ENCODE measurements at regions not wholly inside any gene's neighbourhood (a gene's known extent, or its start where the extent isn't known, plus 50 kb on each side); places are given as distances from the start of the nearest gene placed in this dataset.
"Not testable (repeated sequence)": the region's sequence is repeated elsewhere in the genome, so short reads cannot be mapped to it uniquely, and the experiment has no call there.

GRCh38 chr5:89307972-89308371 lies 425.0 kb upstream of the MEF2C start:
- BruUV-seq (replicated peaks), result no TSS peak
- no peak overlapping the region for H3K27ac ChIP-seq (ENCODE audit: insufficient read depth, low read depth, low read length)
- no peak overlapping the region for H2AFZ ChIP-seq (ENCODE audit: low read depth, low read length)
- TF ChIP-seq MYC (IDR thresholded peaks at IDR 0.05; ENCODE audit: low read depth, low read length), result no peak
- no peak for TF ChIP-seq FOS (IDR thresholded peaks at IDR 0.05; ENCODE audit: borderline replicate concordance, insufficient read depth, low read length)
- no peak for TF ChIP-seq POLR2A (IDR thresholded peaks at IDR 0.05; ENCODE audit: low read depth, low read length)
- no peak for TF ChIP-seq GATA2 (IDR thresholded peaks at IDR 0.05; ENCODE audit: insufficient read depth, insufficient read length, low read depth, low read length)
- no peak for TF ChIP-seq MAX (IDR thresholded peaks at IDR 0.05; ENCODE audit: insufficient read depth, insufficient read length)
- no peak for TF ChIP-seq EZH2 (IDR thresholded peaks at IDR 0.05; ENCODE audit: borderline replicate concordance, low read depth, low read length, severe bottlenecking)
- TF ChIP-seq JUN (IDR thresholded peaks at IDR 0.05; ENCODE audit: borderline replicate concordance, insufficient read depth, insufficient read length, low read depth), result no peak
- TF ChIP-seq POLR2AphosphoS5 (IDR thresholded peaks at IDR 0.05; ENCODE audit: insufficient read depth, low read depth, low read length), result no peak
- no peak for TF ChIP-seq CTCF (IDR thresholded peaks at IDR 0.05; ENCODE audit: extremely low read depth in 1 of 2, insufficient read depth in 1 of 2, low read depth in 1 of 2, low read length in 2 of 2)
- H3K36me3 ChIP-seq (ENCODE audit: control insufficient read depth in 2 of 2, extremely low read depth in 1 of 2, insufficient read depth in 2 of 2, low read length in 2 of 2), result no peaks in the 10 kb centered on the region
- no peaks in the 10 kb centered on the region for H3K9me3 ChIP-seq (replicated peaks; ENCODE audit: control insufficient read depth, insufficient read depth, low read length)
- FAIRE-seq, result no peak
- ChIA-PET CTCF (no interaction called here), POLR2A (no interaction called here)
- intact Hi-C loops (cut with micrococcal nuclease), result no loop called here
- no peaks in the 10 kb centered on the region for H3K9me1 ChIP-seq (replicated peaks; ENCODE audit: control insufficient read depth, extremely low read depth, insufficient read depth, low read length)
- H3K4me2 ChIP-seq (ENCODE audit: insufficient read depth, low read length), result no peak overlapping the region
- no peak for DNase-seq (ENCODE audit: low read depth, low spot score)
- H3K27me3 ChIP-seq (ENCODE audit: control insufficient read depth in 2 of 2, insufficient read depth in 2 of 2, low read length in 2 of 2), result no peaks in the 10 kb centered on the region
- no peak overlapping the region for H3K4me3 ChIP-seq (replicated peaks in 1 of 3; ENCODE audit: insufficient read depth in 1 of 3, low read depth in 1 of 3, low read length in 3 of 3)
- H3K4me1 ChIP-seq (ENCODE audit: control insufficient read depth, extremely low read depth, insufficient read depth, low read length), result no peaks in the 10 kb centered on the region
- no peaks in the 10 kb centered on the region for H4K20me1 ChIP-seq (replicated peaks; ENCODE audit: control insufficient read depth, extremely low read depth, insufficient read depth, low read length)
- H3K9ac ChIP-seq (replicated peaks; ENCODE audit: extremely low read depth, insufficient read depth, low read length), result no peak overlapping the region
- dilution Hi-C loops (cut with MboI; ENCODE audit: extremely low pct_ligation_motif_present, low sequenced_read_pairs), result no loop called here
- H3K79me2 ChIP-seq (ENCODE audit: control insufficient read depth, insufficient read depth, low read length), result no peaks in the 10 kb centered on the region

GRCh38 chr5:89307141-89307540 lies 424.2 kb upstream of the MEF2C start:
- H3K9ac ChIP-seq (replicated peaks; ENCODE audit: extremely low read depth, insufficient read depth, low read length); H2AFZ ChIP-seq (ENCODE audit: low read depth, low read length); H3K9me1 ChIP-seq (replicated peaks; ENCODE audit: control insufficient read depth, extremely low read depth, insufficient read depth, low read length); CTCF ChIA-PET; DNase-seq (ENCODE audit: low read depth, low spot score); H3K9me3 ChIP-seq (replicated peaks; ENCODE audit: control insufficient read depth, insufficient read depth, low read length); H3K36me3 ChIP-seq (ENCODE audit: control insufficient read depth in 2 of 2, extremely low read depth in 1 of 2, insufficient read depth in 2 of 2, low read length in 2 of 2); H3K4me3 ChIP-seq (replicated peaks in 1 of 3; ENCODE audit: insufficient read depth in 1 of 3, low read depth in 1 of 3, low read length in 3 of 3); BruUV-seq (replicated peaks); H3K27ac ChIP-seq (ENCODE audit: insufficient read depth, low read depth, low read length); intact Hi-C loops (cut with micrococcal nuclease); H3K27me3 ChIP-seq (ENCODE audit: control insufficient read depth in 2 of 2, insufficient read depth in 2 of 2, low read length in 2 of 2); H3K4me2 ChIP-seq (ENCODE audit: insufficient read depth, low read length); H4K20me1 ChIP-seq (replicated peaks; ENCODE audit: control insufficient read depth, extremely low read depth, insufficient read depth, low read length); dilution Hi-C loops (cut with MboI; ENCODE audit: extremely low pct_ligation_motif_present, low sequenced_read_pairs); H3K79me2 ChIP-seq (ENCODE audit: control insufficient read depth, insufficient read depth, low read length); FAIRE-seq; H3K4me1 ChIP-seq (ENCODE audit: control insufficient read depth, extremely low read depth, insufficient read depth, low read length); POLR2A ChIA-PET: not testable (repeated sequence)

Measured in endothelial cell of umbilical vein (primary cell).